ENCODE measurements at regions not wholly inside any gene's neighbourhood (a gene's known extent, or its start where the extent isn't known, plus 50 kb on each side); places are given as distances from the start of the nearest gene placed in this dataset.

- BruUV-seq (replicated peaks), result no TSS peak
- no peak for DNase-seq (ENCODE audit: low read depth, low spot score)
- POLR2A ChIA-PET, result no interaction called here
Measured at GRCh38 chr2:5393474-5393873, 298.7 kb upstream of the SOX11 start.

More at GRCh38 chr2:5393474-5393873, 298.7 kb upstream of the SOX11 start:
- Histone ChIP-seq H3K27me3 (ENCODE audit: insufficient read depth, low read length) (no peaks in the 10 kb centered on the region), H3K9ac (ENCODE audit: low read length) (no peak overlapping the region), H3K27ac (ENCODE audit: low read depth, low read length) (no peak overlapping the region), H4K20me1 (ENCODE audit: insufficient read depth) (no peaks in the 10 kb centered on the region), H3K4me2 (ENCODE audit: low read length) (no peak overlapping the region), H3K9me3 (ENCODE audit: control insufficient read depth in 1 of 2, insufficient read depth in 1 of 2, low read depth in 1 of 2, low read length in 2 of 2) (peaks cover 12 to 21% of the 10 kb centered on the region in 2 experiments; a peak in 2 of 4 replicates), H3K79me2 (ENCODE audit: insufficient read depth, low read length) (no peaks in the 10 kb centered on the region), H3K9me2 (ENCODE audit: insufficient read depth) (no peaks in the 10 kb centered on the region), H2AFZ (ENCODE audit: low read depth, low read length, poor library complexity, severe bottlenecking) (no peak overlapping the region), H3K4me1 (ENCODE audit: control insufficient read depth in 1 of 2, insufficient read depth in 2 of 2, low read length in 2 of 2) (no peaks in the 10 kb centered on the region), H3K36me3 (ENCODE audit: control insufficient read depth in 1 of 2, insufficient read depth in 2 of 2, low read length in 2 of 2) (no peaks in the 10 kb centered on the region), H3K4me3 (replicated peaks in 1 of 2; ENCODE audit: low read depth in 1 of 2, low read length in 2 of 2) (no peak overlapping the region)
- no peak for TF ChIP-seq YY1 (IDR thresholded peaks at IDR 0.05; ENCODE audit: extremely low read depth, insufficient replicate concordance, low read depth, low read length)
- no peak for TF ChIP-seq ZNF274 (IDR thresholded peaks at IDR 0.05; ENCODE audit: low read depth, low read length)
- no peak for TF ChIP-seq REST (IDR thresholded peaks at IDR 0.05; ENCODE audit: low read depth)
- TF ChIP-seq TCF7L2 (IDR thresholded peaks at IDR 0.05; ENCODE audit: borderline replicate concordance, extremely low read depth, insufficient read depth, insufficient read length), result no peak
- no peak for TF ChIP-seq POLR2A (IDR thresholded peaks at IDR 0.05; ENCODE audit: borderline replicate concordance, extremely low read depth, insufficient read depth, insufficient read length)
- no peak for TF ChIP-seq EZH2phosphoT487 (IDR thresholded peaks at IDR 0.05; ENCODE audit: borderline replicate concordance)
- CTCF ChIA-PET, result no interaction called here
- intact Hi-C loops (cut with micrococcal nuclease), result no loop called here
- RAD21 ChIA-PET (ENCODE audit: low non-redundant PET in 1 of 2, low total read pairs in 2 of 2, uncharacterized antibody in 2 of 2, unreplicated experiment in 2 of 2), result no interaction called here
- no peak for ATAC-seq
